CD14-positive monocyte (primary cell): ENCODE measurements at regions not wholly inside any gene's neighbourhood (a gene's known extent, or its start where the extent isn't known, plus 50 kb on each side); places are given as distances from the start of the nearest gene placed in this dataset.

Experiments used
- DNase-seq, 3 donors: peaks; one replicate each; pipeline ENCODE4 v3.0.0-alpha.2; 2011 to 2022
- H2AFZ ChIP-seq: 2 replicates; pipeline ENCODE4 v1.6.0; 2012; ENCODE audit warnings: mild to moderate bottlenecking, low read depth, low read length, inconsistent platforms; ENCODE audit not compliant: insufficient read depth, poor library complexity, severe bottlenecking
- H3K27ac ChIP-seq, 2 donors: 1 replicate in 1 of 2; 2 replicates in 1 of 2; pipeline ENCODE4 v1.5.1; 2012 to 2013; ENCODE audit warnings: low read length in 2 of 2, control low read depth in 1 of 2, inconsistent platforms in 1 of 2, low read depth in 1 of 2, mild to moderate bottlenecking in 1 of 2
- H3K27me3 ChIP-seq, 2 donors: one replicate each; pipeline versions ENCODE4 v1.6.0 to v1.6.1; 2011 to 2013; ENCODE audit warnings: low read length in 2 of 2; ENCODE audit not compliant: control insufficient read depth in 2 of 2, insufficient read depth in 2 of 2
- H3K36me3 ChIP-seq, 2 donors: replicated peaks in 1 of 2; 1 replicate in 1 of 2; 2 replicates in 1 of 2; pipeline versions ENCODE4 v1.5.1 to v1.6.1; 2012 to 2013; ENCODE audit warnings: low read length in 2 of 2, control low read depth in 1 of 2, inconsistent platforms in 1 of 2, mild to moderate bottlenecking in 1 of 2; ENCODE audit not compliant: insufficient read depth in 2 of 2, control insufficient read depth in 1 of 2
- H3K4me1 ChIP-seq, 2 donors: 1 replicate in 1 of 2; 2 replicates in 1 of 2; pipeline versions ENCODE4 v1.5.1 to v1.6.1; 2012 to 2013; ENCODE audit warnings: low read length in 2 of 2, control low read depth in 1 of 2, inconsistent platforms in 1 of 2, mild to moderate bottlenecking in 1 of 2, moderate library complexity in 1 of 2; ENCODE audit not compliant: insufficient read depth in 2 of 2, control insufficient read depth in 1 of 2
- H3K4me2 ChIP-seq: replicated peaks from 2 replicates; pipeline ENCODE3; 2012; ENCODE audit warnings: low read length, moderate library complexity, mild to moderate bottlenecking; ENCODE audit not compliant: poor library complexity, severe bottlenecking; ENCODE audit errors: extremely low read depth
- H3K4me3 ChIP-seq, 3 experiments: fragments of 200-600 bp in 1 of 3; sonication (generic) in 1 of 3; replicated peaks in 1 of 3; 1 replicate in 2 of 3; 2 replicates in 1 of 3; pipeline ENCODE4 v1.5.1; 2011 to 2013; ENCODE audit warnings: low read length in 3 of 3, mild to moderate bottlenecking in 3 of 3, control low read depth in 2 of 3, low read depth in 2 of 3, inconsistent platforms in 1 of 3, moderate library complexity in 1 of 3
- H3K79me2 ChIP-seq: 2 replicates; pipeline ENCODE4 v1.6.0; 2012; ENCODE audit warnings: mild to moderate bottlenecking, control low read depth, inconsistent platforms, low read length, moderate library complexity; ENCODE audit not compliant: insufficient read depth
- H3K9ac ChIP-seq: 2 replicates; pipeline ENCODE4 v1.6.0; 2017; ENCODE audit warnings: low read length, mild to moderate bottlenecking; ENCODE audit not compliant: insufficient read depth, poor library complexity, severe bottlenecking
- H3K9me3 ChIP-seq, 2 donors: replicated peaks in 1 of 2; 1 replicate in 1 of 2; 2 replicates in 1 of 2; pipeline versions ENCODE4 v1.5.1 to v1.6.1; 2012 to 2013; ENCODE audit warnings: low read length in 2 of 2, control low read depth in 1 of 2; ENCODE audit not compliant: control insufficient read depth in 1 of 2, insufficient read depth in 1 of 2
- H4K20me1 ChIP-seq: 2 replicates; pipeline ENCODE4 v1.6.0; 2012; ENCODE audit warnings: mild to moderate bottlenecking, low read length, control low read depth, moderate library complexity; ENCODE audit not compliant: insufficient read depth
- H3K27ac Mint-ChIP-seq, 7 donors: one replicate each; pipeline ENCODE4 v1.8.0; 2020; ENCODE audit warnings: mild to moderate bottlenecking in 7 of 7, mixed read lengths in 7 of 7, moderate library complexity in 6 of 7, inconsistent platforms in 2 of 7
- H3K27me3 Mint-ChIP-seq, 3 donors: one replicate each; pipeline ENCODE4 v1.8.0; 2021 to 2022; ENCODE audit warnings: low read depth in 3 of 3, mild to moderate bottlenecking in 3 of 3, mixed read lengths in 3 of 3, moderate library complexity in 3 of 3, inconsistent platforms in 1 of 3
- H3K36me3 Mint-ChIP-seq, 2 donors: one replicate each; pipeline ENCODE4 v1.8.0; 2020; ENCODE audit warnings: mixed read lengths in 2 of 2, inconsistent platforms in 1 of 2, mild to moderate bottlenecking in 1 of 2
- H3K4me1 Mint-ChIP-seq: one replicate; pipeline ENCODE4 v1.8.0; 2020; ENCODE audit warnings: mild to moderate bottlenecking, mixed read lengths
- H3K4me3 Mint-ChIP-seq, 2 donors: one replicate each; pipeline ENCODE4 v1.8.0; 2020; ENCODE audit warnings: mild to moderate bottlenecking in 2 of 2, mixed read lengths in 2 of 2, moderate library complexity in 1 of 2
- H3K9me3 Mint-ChIP-seq, 7 donors: one replicate each; pipeline ENCODE4 v1.8.0; 2020 to 2022; ENCODE audit warnings: mixed read lengths in 7 of 7, mild to moderate bottlenecking in 6 of 7, moderate library complexity in 6 of 7, inconsistent platforms in 2 of 7
- WGBS: methylation state at CpG from one replicate; pipeline ENCODE4 v1.1.5; 2013; ENCODE audit warnings: missing lambda C conversion rate; ENCODE audit not compliant: insufficient coverage; 5-methylcytosine and 5-hydroxymethylcytosine counted together
- intact Hi-C, 2 donors: fragments of 100-400 bp; cut with micrococcal nuclease; formaldehyde crosslinking; loops; one replicate each; pipeline versions ENCODE4 v1.15.0 to v1.15.1; 2023
- TF ChIP-seq, protein P1 (sequence below): fragments of 200-600 bp; IDR thresholded peaks from one replicate; pipeline ENCODE4 v1.8.0; 2022; ENCODE audit warnings: antibody characterized with exemption, mild to moderate bottlenecking

DNA sequence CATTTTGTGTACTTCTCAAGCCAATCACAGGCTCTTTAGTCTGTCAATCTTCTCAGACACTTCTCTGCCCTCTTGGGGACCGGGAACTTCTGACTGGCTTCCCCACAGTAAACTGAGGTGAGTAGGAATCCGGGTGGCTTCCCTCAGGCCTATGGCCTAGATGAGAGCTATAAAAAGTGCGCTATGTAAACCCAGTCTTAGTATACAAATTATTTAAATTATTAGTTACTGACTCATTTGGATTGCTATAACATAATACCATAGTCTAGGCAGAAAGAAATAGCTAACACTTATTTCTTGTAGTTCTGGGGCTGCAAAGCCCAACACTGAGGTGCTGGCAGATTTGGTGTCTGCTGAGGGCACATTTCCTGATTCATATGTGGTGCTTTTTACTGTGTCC is 109.2 kb upstream of the MCHR2 start:
- no peak for DNase-seq
- Mint-ChIP-seq H3K36me3 (no peaks in the 10 kb centered on the region), H3K4me3 (no peak overlapping the region), H3K27me3 (peaks cover 6 to 7% (median 6%) of the 10 kb centered on the region in 3 donors), H3K9me3 (no peaks in the 10 kb centered on the region), H3K4me1 (no peaks in the 10 kb centered on the region), H3K27ac (no peak overlapping the region)
- no CpG with 5 or more reads among the region's 3 CpGs for WGBS
- Histone ChIP-seq H3K36me3 (no peaks in the 10 kb centered on the region), H2AFZ (no peak overlapping the region), H3K79me2 (no peaks in the 10 kb centered on the region), H3K4me2 (no peak overlapping the region), H3K9me3 (no peaks in the 10 kb centered on the region), H3K27ac (no peak overlapping the region), H3K4me1 (no peaks in the 10 kb centered on the region), H3K9ac (no peak overlapping the region), H3K27me3 (peaks cover 0 to 2% of the 10 kb centered on the region in 2 donors), H4K20me1 (no peaks in the 10 kb centered on the region), H3K4me3 (no peak overlapping the region)
- intact Hi-C loops, result no loop called here
- TF ChIP-seq, protein P1, sequence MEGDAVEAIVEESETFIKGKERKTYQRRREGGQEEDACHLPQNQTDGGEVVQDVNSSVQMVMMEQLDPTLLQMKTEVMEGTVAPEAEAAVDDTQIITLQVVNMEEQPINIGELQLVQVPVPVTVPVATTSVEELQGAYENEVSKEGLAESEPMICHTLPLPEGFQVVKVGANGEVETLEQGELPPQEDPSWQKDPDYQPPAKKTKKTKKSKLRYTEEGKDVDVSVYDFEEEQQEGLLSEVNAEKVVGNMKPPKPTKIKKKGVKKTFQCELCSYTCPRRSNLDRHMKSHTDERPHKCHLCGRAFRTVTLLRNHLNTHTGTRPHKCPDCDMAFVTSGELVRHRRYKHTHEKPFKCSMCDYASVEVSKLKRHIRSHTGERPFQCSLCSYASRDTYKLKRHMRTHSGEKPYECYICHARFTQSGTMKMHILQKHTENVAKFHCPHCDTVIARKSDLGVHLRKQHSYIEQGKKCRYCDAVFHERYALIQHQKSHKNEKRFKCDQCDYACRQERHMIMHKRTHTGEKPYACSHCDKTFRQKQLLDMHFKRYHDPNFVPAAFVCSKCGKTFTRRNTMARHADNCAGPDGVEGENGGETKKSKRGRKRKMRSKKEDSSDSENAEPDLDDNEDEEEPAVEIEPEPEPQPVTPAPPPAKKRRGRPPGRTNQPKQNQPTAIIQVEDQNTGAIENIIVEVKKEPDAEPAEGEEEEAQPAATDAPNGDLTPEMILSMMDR, result no peak

DNA sequence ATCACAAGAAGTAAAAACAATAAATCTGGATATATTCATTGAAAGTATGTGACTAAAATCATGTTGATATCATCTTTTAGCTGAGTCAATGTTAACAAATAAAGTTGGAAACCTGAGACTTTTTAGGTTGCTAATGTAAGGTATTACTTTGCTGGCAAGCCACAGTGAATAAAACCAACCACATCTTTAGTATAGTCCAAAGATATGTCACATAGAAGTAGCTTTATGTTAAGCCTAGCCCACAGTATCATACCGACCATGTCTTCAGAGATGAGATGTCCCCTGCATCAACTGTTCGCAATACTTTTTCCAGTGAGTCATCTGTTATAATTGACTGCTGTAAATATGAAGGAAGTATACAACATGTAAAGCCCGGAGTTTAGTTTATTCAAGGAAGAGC is 107.6 kb upstream of the MCHR2 start:
- H3K36me3 ChIP-seq, result no peaks in the 10 kb centered on the region
- no peak overlapping the region for H2AFZ ChIP-seq
- H3K9me3 ChIP-seq, result no peaks in the 10 kb centered on the region
- no peak overlapping the region for H3K9ac ChIP-seq
- TF ChIP-seq, protein P1, result no peak
- H3K4me3 ChIP-seq, result no peak overlapping the region
- no peaks in the 10 kb centered on the region for H3K79me2 ChIP-seq
- Mint-ChIP-seq H3K4me1 (no peaks in the 10 kb centered on the region), H3K9me3 (no peaks in the 10 kb centered on the region), H3K27me3 (peaks cover 3 to 7% (median 6%) of the 10 kb centered on the region in 3 donors), H3K36me3 (no peaks in the 10 kb centered on the region), H3K27ac (no peak overlapping the region), H3K4me3 (no peak overlapping the region)
- H4K20me1 ChIP-seq, result no peaks in the 10 kb centered on the region
- WGBS, result 100% methylated on average over 1 of the region's 3 CpGs
- no peak overlapping the region for H3K4me2 ChIP-seq
- no peak for DNase-seq
- intact Hi-C loops, result no loop called here
- H3K27me3 ChIP-seq, result peaks cover 0 to 2% of the 10 kb centered on the region in 2 donors
- H3K4me1 ChIP-seq, result no peaks in the 10 kb centered on the region
- H3K27ac ChIP-seq, result no peak overlapping the region
